HCT116 (cell line): ENCODE measurements at regions not wholly inside any gene's neighbourhood (a gene's known extent, or its start where the extent isn't known, plus 50 kb on each side); places are given as distances from the start of the nearest gene placed in this dataset.

Source experiments
- ATAC-seq: fragments of 200-7000 bp; cut with Tn5 transposase; 2 replicates; pipeline ENCODE4 v1.9.1; 2020; ENCODE audit warnings: mild to moderate bottlenecking, moderate library complexity
- BruUV-seq: library from RNA; stranded (reverse); fragments of 400-500 nt; replicated peaks from 2 replicates; lab custom pipeline; 2021; lab: Mats Ljungman, UMichigan
- CTCF ChIA-PET: fragments of 300-600 bp; sonication (Branson Sonifier 250); formaldehyde crosslinking; loops from one replicate; lab custom pipeline; 2021; ENCODE audit warnings: antibody characterized with exemption; lab: Charles Lee
- POLR2A ChIA-PET: fragments of 300-600, 350-600 bp; sonication (Branson Sonifier 250); formaldehyde crosslinking; loops from one replicate; lab custom pipeline; 2021; ENCODE audit warnings: antibody characterized with exemption; lab: Charles Lee
- RAD21 ChIA-PET, 2 experiments: fragments of 300-600 bp; sonication (Branson Sonifier 250); formaldehyde crosslinking; loops; one replicate each; lab custom pipeline; 2023; ENCODE audit warnings: low total read pairs in 2 of 2; ENCODE audit not compliant: uncharacterized antibody in 2 of 2, unreplicated experiment in 2 of 2, low non-redundant PET in 1 of 2; lab: Charles Lee
- DNase-seq: peaks from one replicate; pipeline ENCODE4 v3.0.0-alpha.2; 2010; ENCODE audit warnings: low read depth, low spot score
- H2AFZ ChIP-seq: fragments of 200-600 bp; shearing (Covaris generic), sonication (generic); 2 replicates; pipeline ENCODE4 v1.6.1; 2017; ENCODE audit warnings: low read depth, mixed run types, mixed read lengths, antibody characterized with exemption, low read length; ENCODE audit not compliant: poor library complexity, severe bottlenecking
- H3K27ac ChIP-seq: 2 replicates; pipeline ENCODE4 v1.5.1; 2012; ENCODE audit warnings: low read depth, low read length
- H3K27me3 ChIP-seq: fragments of 200-600 bp; sonication (generic); 2 replicates; pipeline ENCODE4 v1.6.1; 2016; ENCODE audit warnings: mixed run types, low read length, mixed read lengths; ENCODE audit not compliant: insufficient read depth
- H3K36me3 ChIP-seq, 2 experiments: fragments of 200-500 bp in 1 of 2; fragments of 200-600 bp in 1 of 2; sonication (Bioruptor generic) in 1 of 2; sonication (generic) in 1 of 2; 2 replicates each; pipeline versions ENCODE4 v1.5.1 to v1.6.1; 2014 to 2016; ENCODE audit warnings: low read length in 2 of 2, inconsistent platforms in 1 of 2, mixed read lengths in 1 of 2, mixed run types in 1 of 2; ENCODE audit not compliant: insufficient read depth in 2 of 2, control insufficient read depth in 1 of 2
- H3K4me1 ChIP-seq, 2 experiments: fragments of 200-600 bp in 1 of 2; sonication (generic) in 1 of 2; 2 replicates each; pipeline versions ENCODE4 v1.5.1 to v1.6.1; 2012 to 2017; ENCODE audit warnings: low read length in 2 of 2, inconsistent platforms in 1 of 2, mild to moderate bottlenecking in 1 of 2, mixed read lengths in 1 of 2, mixed run types in 1 of 2, moderate library complexity in 1 of 2; ENCODE audit not compliant: insufficient read depth in 2 of 2, control insufficient read depth in 1 of 2
- H3K4me2 ChIP-seq: fragments of 200-600 bp; sonication (generic); 2 replicates; pipeline ENCODE4 v1.6.1; 2017; ENCODE audit warnings: mixed run types, low read length, mixed read lengths
- H3K4me3 ChIP-seq, 2 experiments: fragments of 200-600 bp in 1 of 2; sonication (generic) in 1 of 2; replicated peaks in 1 of 2; 2 replicates each; pipeline ENCODE4 v1.5.1; 2011 to 2016; ENCODE audit warnings: low read length in 2 of 2, control low read depth in 1 of 2, low read depth in 1 of 2, mild to moderate bottlenecking in 1 of 2, mixed read lengths in 1 of 2, mixed run types in 1 of 2
- H3K79me2 ChIP-seq: fragments of 200-600 bp; sonication (generic); 2 replicates; pipeline ENCODE4 v1.6.1; 2017; ENCODE audit warnings: mild to moderate bottlenecking, mixed run types, low read length, moderate library complexity, mixed read lengths; ENCODE audit not compliant: insufficient read depth
- H3K9ac ChIP-seq: fragments of 200-600 bp; sonication (generic); 2 replicates; pipeline ENCODE4 v1.6.1; 2016; ENCODE audit warnings: low read length, mixed read lengths
- H3K9me2 ChIP-seq: fragments of 200-600 bp; sonication (generic), shearing (Covaris generic); 2 replicates; pipeline ENCODE4 v1.6.1; 2017; ENCODE audit warnings: mixed run types, mild to moderate bottlenecking, moderate library complexity; ENCODE audit not compliant: insufficient read depth
- H3K9me3 ChIP-seq, 2 experiments: fragments of 200-500 bp in 1 of 2; fragments of 200-600 bp in 1 of 2; sonication (Bioruptor generic) in 1 of 2; sonication (generic) in 1 of 2; 2 replicates each; pipeline ENCODE4 v1.6.1; 2014 to 2017; ENCODE audit warnings: low read length in 2 of 2, mixed read lengths in 2 of 2, inconsistent platforms in 1 of 2, low read depth in 1 of 2, mild to moderate bottlenecking in 1 of 2, mixed run types in 1 of 2, moderate library complexity in 1 of 2; ENCODE audit not compliant: control insufficient read depth in 1 of 2, insufficient read depth in 1 of 2
- H4K20me1 ChIP-seq: fragments of 200-600 bp; sonication (generic), shearing (Covaris generic); 2 replicates; pipeline ENCODE4 v1.6.1; 2017; ENCODE audit warnings: mixed run types, mild to moderate bottlenecking, moderate library complexity; ENCODE audit not compliant: insufficient read depth
- ATF3 ChIP-seq: IDR thresholded peaks from 2 replicates; pipeline ENCODE4 v1.6.1; 2012
- CEBPB ChIP-seq: IDR thresholded peaks from 2 replicates; pipeline ENCODE4 v1.6.1; 2012; ENCODE audit warnings: low read depth
- EGR1 ChIP-seq: IDR thresholded peaks from 2 replicates; pipeline ENCODE4 v1.6.1; 2012; ENCODE audit warnings: low read depth
- ELF1 ChIP-seq: IDR thresholded peaks from 2 replicates; pipeline ENCODE4 v1.6.1; 2012; ENCODE audit warnings: low read depth, borderline replicate concordance
- EZH2phosphoT487 ChIP-seq: fragments of 200-600 bp; IDR thresholded peaks from 2 replicates; pipeline ENCODE4 v1.6.1; 2018; ENCODE audit warnings: antibody characterized with exemption, borderline replicate concordance
- FOSL1 ChIP-seq: IDR thresholded peaks from 2 replicates; pipeline ENCODE4 v1.6.1; 2012; ENCODE audit warnings: low read depth
- POLR2A ChIP-seq: IDR thresholded peaks from 2 replicates; pipeline ENCODE4 v1.7.0; 2011; ENCODE audit warnings: borderline replicate concordance; ENCODE audit not compliant: insufficient read depth, insufficient read length; ENCODE audit errors: extremely low read depth
- REST ChIP-seq: IDR thresholded peaks from 2 replicates; pipeline ENCODE4 v1.6.1; 2012; ENCODE audit warnings: low read depth
- SIN3A ChIP-seq: IDR thresholded peaks from 2 replicates; pipeline ENCODE4 v1.6.1; 2012; ENCODE audit warnings: low read depth
- SP1 ChIP-seq: IDR thresholded peaks from 2 replicates; pipeline ENCODE4 v1.6.1; 2012; ENCODE audit warnings: low read depth
- SRF ChIP-seq: IDR thresholded peaks from 2 replicates; pipeline ENCODE4 v1.6.1; 2012; ENCODE audit warnings: low read depth
- TCF7L2 ChIP-seq: IDR thresholded peaks from 2 replicates; pipeline ENCODE4 v1.7.0; 2011; ENCODE audit warnings: borderline replicate concordance, inconsistent platforms; ENCODE audit not compliant: insufficient read depth, insufficient read length; ENCODE audit errors: extremely low read depth
- intact Hi-C: fragments of 100-400 bp; cut with micrococcal nuclease; formaldehyde crosslinking; loops from 2 replicates; pipeline ENCODE4 v1.10.0; 2022
- TF ChIP-seq, protein P1 (sequence below), 3 experiments: fragments of 200-600 bp in 1 of 3; sonication (generic) in 1 of 3; IDR thresholded peaks in 2 of 3; conservative IDR thresholded peaks in 1 of 3; 2 replicates each; pipeline ENCODE4 v1.5.1; 2012 to 2017; ENCODE audit warnings: low read depth in 2 of 3, low read length in 2 of 3, antibody characterized with exemption in 1 of 3, borderline replicate concordance in 1 of 3, control low read depth in 1 of 3, mild to moderate bottlenecking in 1 of 3, mixed read lengths in 1 of 3, mixed run types in 1 of 3, moderate library complexity in 1 of 3; ENCODE audit not compliant: insufficient read depth in 1 of 3
- TF ChIP-seq, protein P2 (sequence below): IDR thresholded peaks from 2 replicates; pipeline ENCODE4 v1.6.1; 2012

DNA sequence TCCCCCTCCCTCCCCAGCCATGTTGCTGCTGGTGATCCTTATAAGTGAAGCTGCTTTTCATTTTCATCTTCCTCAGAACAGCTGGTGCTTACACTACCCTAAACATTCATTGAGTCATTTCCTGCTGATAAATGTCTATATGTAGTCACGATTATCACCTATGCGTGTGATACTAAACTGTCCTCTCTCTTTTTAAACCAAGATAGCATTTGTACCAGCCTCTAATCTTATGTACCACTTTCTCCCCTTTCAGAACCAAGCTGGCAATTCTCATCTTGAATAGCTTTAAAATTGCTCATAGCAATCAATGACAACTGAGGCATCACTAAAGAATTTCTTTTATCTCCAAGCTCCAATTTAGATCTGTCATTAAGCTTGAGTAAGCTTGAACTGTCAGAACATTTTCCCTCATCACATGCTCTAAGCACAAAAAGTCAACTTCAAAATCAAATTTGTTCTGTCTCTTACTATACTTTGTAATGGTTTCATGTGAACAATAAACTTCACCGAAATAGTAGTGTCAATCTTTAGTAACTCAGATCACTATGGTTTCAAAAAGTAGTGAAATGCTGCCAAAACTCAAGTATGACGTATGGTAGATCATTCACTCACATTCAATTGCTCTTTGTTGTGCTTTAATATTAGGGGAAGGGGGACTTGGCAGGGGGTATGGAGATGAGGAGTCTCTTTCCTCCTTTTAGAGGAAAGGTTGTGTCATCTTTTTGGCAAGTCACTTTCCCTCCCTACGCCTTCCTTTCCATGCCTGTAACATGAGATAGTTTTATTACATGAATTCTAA lies 178.1 kb upstream of the NOVA1 start:
- ChIA-PET POLR2A (no interaction called here), RAD21 (no interaction called here), CTCF (no interaction called here)
- no peaks in the 10 kb centered on the region for H3K79me2 ChIP-seq
- H3K4me3 ChIP-seq: no peak overlapping the region
- no peaks in the 10 kb centered on the region for H3K27me3 ChIP-seq
- no peaks in the 10 kb centered on the region for H3K36me3 ChIP-seq
- H3K9me2 ChIP-seq: no peaks in the 10 kb centered on the region
- H3K4me1 ChIP-seq: no peaks in the 10 kb centered on the region
- DNase-seq (no peak), ATAC-seq (no peak)
- peaks cover 6 to 11% of the 10 kb centered on the region in 2 experiments; a peak in 2 of 4 replicates for H3K9me3 ChIP-seq
- no peaks in the 10 kb centered on the region for H4K20me1 ChIP-seq
- BruUV-seq: no TSS peak
- H3K4me2 ChIP-seq: no peak overlapping the region
- intact Hi-C loops: no loop called here
- no peak overlapping the region for H3K9ac ChIP-seq
- H2AFZ ChIP-seq: no peak overlapping the region
- H3K27ac ChIP-seq: no peak overlapping the region
- no peak for TF ChIP-seq SP1
- TF ChIP-seq SRF: no peak
- TF ChIP-seq EGR1: no peak
- TF ChIP-seq ELF1: no peak
- no peak for TF ChIP-seq POLR2A
- TF ChIP-seq FOSL1: no peak
- TF ChIP-seq CEBPB: no peak
- TF ChIP-seq ATF3: no peak
- TF ChIP-seq, protein P1, sequence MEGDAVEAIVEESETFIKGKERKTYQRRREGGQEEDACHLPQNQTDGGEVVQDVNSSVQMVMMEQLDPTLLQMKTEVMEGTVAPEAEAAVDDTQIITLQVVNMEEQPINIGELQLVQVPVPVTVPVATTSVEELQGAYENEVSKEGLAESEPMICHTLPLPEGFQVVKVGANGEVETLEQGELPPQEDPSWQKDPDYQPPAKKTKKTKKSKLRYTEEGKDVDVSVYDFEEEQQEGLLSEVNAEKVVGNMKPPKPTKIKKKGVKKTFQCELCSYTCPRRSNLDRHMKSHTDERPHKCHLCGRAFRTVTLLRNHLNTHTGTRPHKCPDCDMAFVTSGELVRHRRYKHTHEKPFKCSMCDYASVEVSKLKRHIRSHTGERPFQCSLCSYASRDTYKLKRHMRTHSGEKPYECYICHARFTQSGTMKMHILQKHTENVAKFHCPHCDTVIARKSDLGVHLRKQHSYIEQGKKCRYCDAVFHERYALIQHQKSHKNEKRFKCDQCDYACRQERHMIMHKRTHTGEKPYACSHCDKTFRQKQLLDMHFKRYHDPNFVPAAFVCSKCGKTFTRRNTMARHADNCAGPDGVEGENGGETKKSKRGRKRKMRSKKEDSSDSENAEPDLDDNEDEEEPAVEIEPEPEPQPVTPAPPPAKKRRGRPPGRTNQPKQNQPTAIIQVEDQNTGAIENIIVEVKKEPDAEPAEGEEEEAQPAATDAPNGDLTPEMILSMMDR (IDR thresholded peaks at IDR 0.05 in 2 of 3, conservative IDR thresholded peaks at IDR 0.05 in 1 of 3; ENCODE audit: borderline replicate concordance in 1 of 3, insufficient read depth in 1 of 3, low read depth in 2 of 3, low read length in 2 of 3): no peak
- no peak for TF ChIP-seq EZH2phosphoT487
- no peak for TF ChIP-seq SIN3A
- TF ChIP-seq TCF7L2: no peak
- TF ChIP-seq REST: no peak
- TF ChIP-seq, protein P2, sequence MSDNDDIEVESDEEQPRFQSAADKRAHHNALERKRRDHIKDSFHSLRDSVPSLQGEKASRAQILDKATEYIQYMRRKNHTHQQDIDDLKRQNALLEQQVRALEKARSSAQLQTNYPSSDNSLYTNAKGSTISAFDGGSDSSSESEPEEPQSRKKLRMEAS: no peak
